ENCODE measurements at regions not wholly inside any gene's neighbourhood (a gene's known extent, or its start where the extent isn't known, plus 50 kb on each side); places are given as distances from the start of the nearest gene placed in this dataset.
"Not testable (repeated sequence)": the region's sequence is repeated elsewhere in the genome, so short reads cannot be mapped to it uniquely, and the experiment has no call there.

- H3K4me3 ChIP-seq (ENCODE audit: low read depth, low read length) = no peak overlapping the region
- no peak for TF ChIP-seq CTCF (IDR thresholded peaks at IDR 0.05; ENCODE audit: low read depth, low read length)
These were observed 761.1 kb upstream of the MMS22L start for GRCh38 chr6:98044151-98044561.

- no peak overlapping the region for H3K4me3 ChIP-seq (ENCODE audit: low read depth, low read length)
- TF ChIP-seq CTCF (IDR thresholded peaks at IDR 0.05; ENCODE audit: low read depth, low read length) = no peak
These were observed 761.9 kb upstream of the MMS22L start for GRCh38 chr6:98044791-98045470.

GRCh38 chr6:98047164-98047563 is 764.1 kb upstream of the MMS22L start:
- H3K4me3 ChIP-seq (ENCODE audit: low read depth, low read length) = no peak overlapping the region
- TF ChIP-seq CTCF (IDR thresholded peaks at IDR 0.05; ENCODE audit: low read depth, low read length) = no peak

- TF ChIP-seq CTCF (IDR thresholded peaks at IDR 0.05; ENCODE audit: low read depth, low read length) = no peak
- H3K4me3 ChIP-seq (ENCODE audit: low read depth, low read length) = no peak overlapping the region
These were observed 764.9 kb upstream of the MMS22L start for GRCh38 chr6:98047871-98048270.

GRCh38 chr6:98054453-98054852 is 771.4 kb upstream of the MMS22L start:
- TF ChIP-seq CTCF (IDR thresholded peaks at IDR 0.05; ENCODE audit: low read depth, low read length) = no peak
- no peak overlapping the region for H3K4me3 ChIP-seq (ENCODE audit: low read depth, low read length)

GRCh38 chr6:98056955-98057354 is 773.9 kb upstream of the MMS22L start:
- TF ChIP-seq CTCF (IDR thresholded peaks at IDR 0.05; ENCODE audit: low read depth, low read length) = no peak
- H3K4me3 ChIP-seq (ENCODE audit: low read depth, low read length) = no peak overlapping the region

GRCh38 chr6:98067375-98067774 is 767.0 kb upstream of the POU3F2 start:
- no peak overlapping the region for H3K4me3 ChIP-seq (ENCODE audit: low read depth, low read length)
- TF ChIP-seq CTCF (IDR thresholded peaks at IDR 0.05; ENCODE audit: low read depth, low read length) = no peak

- not testable (repeated sequence) for H3K4me3 ChIP-seq (ENCODE audit: low read depth, low read length)
These were observed 745.8 kb upstream of the POU3F2 start for GRCh38 chr6:98088537-98088936.

Measured in WI38 (cell line).